ENCODE measurements at regions not wholly inside any gene's neighbourhood (a gene's known extent, or its start where the extent isn't known, plus 50 kb on each side); places are given as distances from the start of the nearest gene placed in this dataset.

- no peaks in the 10 kb centered on the region for H3K36me3 ChIP-seq (ENCODE audit: control insufficient read depth, low read depth, low read length)
- H3K27me3 ChIP-seq (ENCODE audit: control insufficient read depth, insufficient read depth, low read length) = no peaks in the 10 kb centered on the region
- no peak overlapping the region for H3K9ac ChIP-seq (ENCODE audit: low read length)
- no peak overlapping the region for H3K27ac ChIP-seq (ENCODE audit: low read length)
- H3K4me1 ChIP-seq (ENCODE audit: control insufficient read depth, low read depth, low read length) = no peaks in the 10 kb centered on the region
- H3K4me3 ChIP-seq (ENCODE audit: low read length) = no peak overlapping the region
- H3K9me3 ChIP-seq (ENCODE audit: control insufficient read depth, low read depth, low read length) = no peaks in the 10 kb centered on the region
Observed at GRCh38 chr2:67721516-67721915, 324.4 kb downstream of the ETAA1 start.

GRCh38 chr2:67724261-67724660 is 327.1 kb downstream of the ETAA1 start:
- Histone ChIP-seq H3K9ac (ENCODE audit: low read length) (no peak overlapping the region), H3K27me3 (ENCODE audit: control insufficient read depth, insufficient read depth, low read length) (no peaks in the 10 kb centered on the region), H3K9me3 (ENCODE audit: control insufficient read depth, low read depth, low read length) (no peaks in the 10 kb centered on the region), H3K4me3 (ENCODE audit: low read length) (no peak overlapping the region), H3K4me1 (ENCODE audit: control insufficient read depth, low read depth, low read length) (no peaks in the 10 kb centered on the region), H3K27ac (ENCODE audit: low read length) (no peak overlapping the region), H3K36me3 (ENCODE audit: control insufficient read depth, low read depth, low read length) (no peaks in the 10 kb centered on the region)

- H3K27me3 ChIP-seq (ENCODE audit: control insufficient read depth, insufficient read depth, low read length) = no peaks in the 10 kb centered on the region
- H3K4me1 ChIP-seq (ENCODE audit: control insufficient read depth, low read depth, low read length) = no peaks in the 10 kb centered on the region
- H3K9ac ChIP-seq (ENCODE audit: low read length) = no peak overlapping the region
- H3K4me3 ChIP-seq (ENCODE audit: low read length) = no peak overlapping the region
- H3K9me3 ChIP-seq (ENCODE audit: control insufficient read depth, low read depth, low read length) = no peaks in the 10 kb centered on the region
- no peak overlapping the region for H3K27ac ChIP-seq (ENCODE audit: low read length)
- no peaks in the 10 kb centered on the region for H3K36me3 ChIP-seq (ENCODE audit: control insufficient read depth, low read depth, low read length)
Observed at GRCh38 chr2:67725731-67726130, 328.6 kb downstream of the ETAA1 start.

GRCh38 chr2:67726416-67726815 is 329.3 kb downstream of the ETAA1 start:
- no peaks in the 10 kb centered on the region for H3K27me3 ChIP-seq (ENCODE audit: control insufficient read depth, insufficient read depth, low read length)
- no peak overlapping the region for H3K9ac ChIP-seq (ENCODE audit: low read length)
- H3K9me3 ChIP-seq (ENCODE audit: control insufficient read depth, low read depth, low read length) = no peaks in the 10 kb centered on the region
- no peaks in the 10 kb centered on the region for H3K4me1 ChIP-seq (ENCODE audit: control insufficient read depth, low read depth, low read length)
- H3K4me3 ChIP-seq (ENCODE audit: low read length) = no peak overlapping the region
- no peak overlapping the region for H3K27ac ChIP-seq (ENCODE audit: low read length)
- H3K36me3 ChIP-seq (ENCODE audit: control insufficient read depth, low read depth, low read length) = no peaks in the 10 kb centered on the region

GRCh38 chr2:67727131-67727530 is 330.0 kb downstream of the ETAA1 start:
- Histone ChIP-seq H3K9ac (ENCODE audit: low read length) (no peak overlapping the region), H3K4me1 (ENCODE audit: control insufficient read depth, low read depth, low read length) (no peaks in the 10 kb centered on the region), H3K4me3 (ENCODE audit: low read length) (no peak overlapping the region), H3K9me3 (ENCODE audit: control insufficient read depth, low read depth, low read length) (no peaks in the 10 kb centered on the region), H3K36me3 (ENCODE audit: control insufficient read depth, low read depth, low read length) (no peaks in the 10 kb centered on the region), H3K27me3 (ENCODE audit: control insufficient read depth, insufficient read depth, low read length) (no peaks in the 10 kb centered on the region), H3K27ac (ENCODE audit: low read length) (no peak overlapping the region)

- H3K36me3 ChIP-seq (ENCODE audit: control insufficient read depth, low read depth, low read length) = no peaks in the 10 kb centered on the region
- H3K9me3 ChIP-seq (ENCODE audit: control insufficient read depth, low read depth, low read length) = no peaks in the 10 kb centered on the region
- no peak overlapping the region for H3K9ac ChIP-seq (ENCODE audit: low read length)
- no peak overlapping the region for H3K4me3 ChIP-seq (ENCODE audit: low read length)
- no peak overlapping the region for H3K27ac ChIP-seq (ENCODE audit: low read length)
- no peaks in the 10 kb centered on the region for H3K27me3 ChIP-seq (ENCODE audit: control insufficient read depth, insufficient read depth, low read length)
- no peaks in the 10 kb centered on the region for H3K4me1 ChIP-seq (ENCODE audit: control insufficient read depth, low read depth, low read length)
Observed at GRCh38 chr2:67727623-67728022, 330.5 kb downstream of the ETAA1 start.

GRCh38 chr2:67729474-67729873 is 332.3 kb downstream of the ETAA1 start:
- H3K27ac ChIP-seq (ENCODE audit: low read length) = no peak overlapping the region
- no peaks in the 10 kb centered on the region for H3K4me1 ChIP-seq (ENCODE audit: control insufficient read depth, low read depth, low read length)
- H3K4me3 ChIP-seq (ENCODE audit: low read length) = no peak overlapping the region
- H3K36me3 ChIP-seq (ENCODE audit: control insufficient read depth, low read depth, low read length) = no peaks in the 10 kb centered on the region
- H3K9ac ChIP-seq (ENCODE audit: low read length) = no peak overlapping the region
- no peaks in the 10 kb centered on the region for H3K27me3 ChIP-seq (ENCODE audit: control insufficient read depth, insufficient read depth, low read length)
- H3K9me3 ChIP-seq (ENCODE audit: control insufficient read depth, low read depth, low read length) = no peaks in the 10 kb centered on the region

- Histone ChIP-seq H3K27ac (ENCODE audit: low read length) (no peak overlapping the region), H3K4me3 (ENCODE audit: low read length) (no peak overlapping the region), H3K9ac (ENCODE audit: low read length) (no peak overlapping the region), H3K4me1 (ENCODE audit: control insufficient read depth, low read depth, low read length) (no peaks in the 10 kb centered on the region), H3K9me3 (ENCODE audit: control insufficient read depth, low read depth, low read length) (no peaks in the 10 kb centered on the region), H3K36me3 (ENCODE audit: control insufficient read depth, low read depth, low read length) (no peaks in the 10 kb centered on the region), H3K27me3 (ENCODE audit: control insufficient read depth, insufficient read depth, low read length) (no peaks in the 10 kb centered on the region)
Observed at GRCh38 chr2:67733517-67733916, 329.3 kb downstream of the C1D start.

GRCh38 chr2:67752199-67752598 is 310.6 kb downstream of the C1D start:
- no peak overlapping the region for H3K9ac ChIP-seq (ENCODE audit: low read length)
- H3K4me1 ChIP-seq (ENCODE audit: control insufficient read depth, low read depth, low read length) = no peaks in the 10 kb centered on the region
- H3K27me3 ChIP-seq (ENCODE audit: control insufficient read depth, insufficient read depth, low read length) = no peaks in the 10 kb centered on the region
- H3K27ac ChIP-seq (ENCODE audit: low read length) = no peak overlapping the region
- H3K36me3 ChIP-seq (ENCODE audit: control insufficient read depth, low read depth, low read length) = no peaks in the 10 kb centered on the region
- H3K4me3 ChIP-seq (ENCODE audit: low read length) = no peak overlapping the region
- H3K9me3 ChIP-seq (ENCODE audit: control insufficient read depth, low read depth, low read length) = no peaks in the 10 kb centered on the region

- Histone ChIP-seq H3K4me3 (ENCODE audit: low read length) (no peak overlapping the region), H3K27ac (ENCODE audit: low read length) (no peak overlapping the region), H3K9ac (ENCODE audit: low read length) (no peak overlapping the region), H3K36me3 (ENCODE audit: control insufficient read depth, low read depth, low read length) (no peaks in the 10 kb centered on the region), H3K9me3 (ENCODE audit: control insufficient read depth, low read depth, low read length) (no peaks in the 10 kb centered on the region), H3K27me3 (ENCODE audit: control insufficient read depth, insufficient read depth, low read length) (no peaks in the 10 kb centered on the region), H3K4me1 (ENCODE audit: control insufficient read depth, low read depth, low read length) (no peaks in the 10 kb centered on the region)
Observed at GRCh38 chr2:67752969-67753368, 309.8 kb downstream of the C1D start.

- no peak overlapping the region for H3K9ac ChIP-seq (ENCODE audit: low read length)
- no peaks in the 10 kb centered on the region for H3K36me3 ChIP-seq (ENCODE audit: control insufficient read depth, low read depth, low read length)
- H3K27ac ChIP-seq (ENCODE audit: low read length) = no peak overlapping the region
- no peaks in the 10 kb centered on the region for H3K9me3 ChIP-seq (ENCODE audit: control insufficient read depth, low read depth, low read length)
- H3K4me3 ChIP-seq (ENCODE audit: low read length) = no peak overlapping the region
- H3K27me3 ChIP-seq (ENCODE audit: control insufficient read depth, insufficient read depth, low read length) = no peaks in the 10 kb centered on the region
- H3K4me1 ChIP-seq (ENCODE audit: control insufficient read depth, low read depth, low read length) = no peaks in the 10 kb centered on the region
Observed at GRCh38 chr2:67755156-67755882, 307.5 kb downstream of the C1D start.

- Histone ChIP-seq H3K27ac (ENCODE audit: low read length) (no peak overlapping the region), H3K9me3 (ENCODE audit: control insufficient read depth, low read depth, low read length) (no peaks in the 10 kb centered on the region), H3K4me3 (ENCODE audit: low read length) (no peak overlapping the region), H3K27me3 (ENCODE audit: control insufficient read depth, insufficient read depth, low read length) (no peaks in the 10 kb centered on the region), H3K9ac (ENCODE audit: low read length) (no peak overlapping the region), H3K4me1 (ENCODE audit: control insufficient read depth, low read depth, low read length) (no peaks in the 10 kb centered on the region), H3K36me3 (ENCODE audit: control insufficient read depth, low read depth, low read length) (no peaks in the 10 kb centered on the region)
Observed at GRCh38 chr2:67760995-67761394, 301.8 kb downstream of the C1D start.

Measured in iPS-18a (cell line).